GM21515 (cell line): ENCODE measurements at regions not wholly inside any gene's neighbourhood (a gene's known extent, or its start where the extent isn't known, plus 50 kb on each side); places are given as distances from the start of the nearest gene placed in this dataset.
"Not testable (repeated sequence)": the region's sequence is repeated elsewhere in the genome, so short reads cannot be mapped to it uniquely, and the experiment has no call there.

ENCODE experiments used
- ATAC-seq: cut with Tn5 transposase; IDR thresholded peaks from one replicate; pipeline ENCODE4 v1.9.1; 2021; ENCODE audit not compliant: unreplicated experiment

DNA sequence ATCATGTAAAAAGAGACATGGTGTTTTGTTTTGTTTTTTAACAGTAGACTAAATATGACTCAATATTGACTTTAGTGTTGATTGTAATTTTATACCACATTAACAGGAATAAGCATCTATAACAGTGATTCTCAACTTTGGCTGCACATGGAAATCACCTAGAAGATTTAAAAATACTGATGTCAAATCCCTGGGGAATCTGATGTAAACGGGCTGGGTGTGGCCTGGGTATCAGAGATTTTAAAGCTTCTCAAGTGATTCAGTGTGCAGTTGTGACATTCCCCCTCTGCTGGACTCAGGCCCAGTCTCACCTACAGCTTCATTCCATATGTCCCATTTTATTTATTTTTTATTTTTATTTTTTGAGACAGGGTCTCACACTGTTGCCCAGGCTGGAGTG is 82.8 kb upstream of the ATP8B1 start:
- no peak for ATAC-seq

DNA sequence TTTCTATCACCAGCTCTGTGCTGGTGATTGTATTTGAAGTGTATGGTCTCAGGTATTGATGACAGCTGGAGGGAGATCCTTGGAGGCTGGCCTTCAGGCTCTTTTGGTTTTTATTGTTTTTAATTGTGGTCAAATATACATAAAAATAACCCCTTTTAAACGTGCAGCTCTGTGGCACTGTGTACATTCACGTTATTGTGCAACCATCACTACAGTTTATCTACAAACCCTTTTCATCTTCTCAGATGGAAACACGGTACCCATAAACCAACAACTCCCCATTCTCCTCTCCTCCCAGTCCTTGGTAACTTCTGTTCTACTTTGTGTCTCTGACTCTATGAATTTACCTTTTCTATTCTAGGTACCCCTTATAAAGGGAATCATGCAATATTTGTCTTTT is 79.3 kb upstream of the ATP8B1 start:
- ATAC-seq, result no peak

DNA sequence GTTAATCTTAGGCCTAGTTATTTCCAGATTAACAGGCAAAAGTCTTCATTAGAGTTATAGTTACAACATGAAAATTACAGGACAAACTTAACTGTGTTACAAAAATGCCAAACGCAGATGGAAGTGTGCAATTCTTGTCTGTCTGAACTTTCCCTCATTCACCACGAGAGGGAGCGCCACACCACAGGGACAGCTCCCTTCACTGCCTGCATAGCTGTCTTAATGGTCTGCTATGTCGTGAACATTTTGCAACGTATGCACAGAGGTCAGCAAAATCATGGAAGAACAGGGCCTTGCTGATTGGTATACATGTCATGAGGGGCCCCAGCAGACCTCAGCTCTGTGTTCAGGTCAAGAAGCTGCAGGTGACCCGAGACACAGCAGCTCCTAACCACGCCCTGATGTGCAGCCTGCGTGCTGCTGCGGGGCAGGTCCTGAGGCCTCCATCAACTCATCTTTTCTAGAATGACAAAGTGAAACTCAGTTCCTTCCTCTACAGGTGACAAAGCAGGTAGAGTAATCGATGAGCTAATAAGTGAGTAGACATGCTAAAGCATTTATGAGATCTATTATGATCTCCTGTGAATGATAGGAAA is 78.8 kb upstream of the ATP8B1 start:
- ATAC-seq, result peak; percentile 84

GRCh38 chr18:57879924-57880323 is 76.8 kb upstream of the ATP8B1 start:
- not testable (repeated sequence) for ATAC-seq

DNA sequence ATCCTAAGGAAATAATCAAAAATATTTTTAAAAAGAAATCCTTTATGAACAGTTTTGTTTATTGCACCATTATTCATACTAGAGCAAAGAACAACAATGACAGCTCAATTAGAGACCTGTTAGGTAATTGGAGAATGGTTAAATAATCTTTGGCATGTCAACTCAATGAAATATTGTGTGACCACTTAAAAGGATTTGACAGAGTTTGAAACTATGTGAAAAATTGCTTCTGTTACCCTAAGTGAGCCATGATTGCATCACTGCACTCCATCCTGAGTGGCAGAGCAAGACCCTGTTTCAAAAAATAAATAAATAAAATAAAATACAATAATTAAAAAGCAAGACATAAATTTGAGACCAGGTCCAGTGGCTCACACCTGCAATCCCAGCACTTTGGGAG is 66.1 kb upstream of the ATP8B1 start:
- no peak for ATAC-seq

DNA sequence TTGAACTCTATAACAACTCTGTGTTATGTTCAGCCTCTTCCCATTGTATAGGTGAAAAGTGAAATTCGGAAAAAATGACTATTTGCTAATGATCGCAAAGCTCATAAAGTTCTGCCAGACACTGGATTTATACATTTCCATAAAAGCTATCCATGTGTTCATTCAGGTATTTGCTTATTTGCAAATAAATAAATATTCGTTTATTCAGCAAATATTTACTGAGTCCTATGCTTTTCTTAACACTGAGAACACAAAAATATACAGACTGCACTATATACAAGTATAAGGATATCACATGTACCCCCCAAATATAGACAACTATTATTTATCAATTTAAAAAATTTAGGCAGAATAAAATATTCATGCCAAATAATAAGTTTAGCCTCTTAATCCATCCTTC is 63.2 kb upstream of the ATP8B1 start:
- no peak for ATAC-seq

- ATAC-seq, result no peak
Measured at GRCh38 chr18:57864615-57865121, 61.6 kb upstream of the ATP8B1 start.

- ATAC-seq, result no peak
Measured at GRCh38 chr18:57863706-57864105, 60.6 kb upstream of the ATP8B1 start.

GRCh38 chr18:57859314-57859713 is 56.2 kb upstream of the ATP8B1 start:
- peak; percentile 82 for ATAC-seq

DNA sequence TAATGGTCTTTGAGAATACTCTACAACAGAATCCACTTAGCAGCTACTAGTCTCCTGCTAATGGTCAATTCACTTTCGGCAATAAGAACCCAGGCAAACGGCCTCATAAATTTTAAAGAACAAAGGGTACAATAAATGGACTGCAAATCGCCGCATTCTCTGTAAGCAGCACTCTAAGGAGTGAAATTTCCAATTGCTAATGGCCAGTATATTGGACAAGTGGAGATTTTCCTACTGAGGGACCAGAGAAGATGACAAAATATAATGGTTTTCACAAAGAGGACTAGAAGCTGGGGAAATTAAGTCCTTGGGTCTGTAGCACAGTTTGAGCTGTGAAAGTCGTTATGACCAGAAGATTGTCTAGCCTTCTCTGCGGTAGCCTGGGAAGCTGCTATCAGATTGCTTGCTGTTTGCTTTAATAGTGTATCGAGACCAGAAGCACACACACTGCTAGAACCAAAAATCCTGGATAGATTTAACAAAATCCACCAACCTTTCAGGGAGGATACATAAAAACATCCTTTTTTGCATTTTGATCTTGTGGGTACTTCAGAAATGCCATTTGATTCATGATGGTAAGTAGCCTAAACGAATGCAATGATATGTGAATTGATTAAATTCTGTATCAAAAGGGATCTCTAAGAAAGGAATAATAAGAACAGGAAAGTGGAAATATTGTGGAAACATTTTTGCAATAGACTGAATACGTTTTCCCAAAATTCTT is 53.6 kb upstream of the ATP8B1 start:
- ATAC-seq, result no peak

DNA sequence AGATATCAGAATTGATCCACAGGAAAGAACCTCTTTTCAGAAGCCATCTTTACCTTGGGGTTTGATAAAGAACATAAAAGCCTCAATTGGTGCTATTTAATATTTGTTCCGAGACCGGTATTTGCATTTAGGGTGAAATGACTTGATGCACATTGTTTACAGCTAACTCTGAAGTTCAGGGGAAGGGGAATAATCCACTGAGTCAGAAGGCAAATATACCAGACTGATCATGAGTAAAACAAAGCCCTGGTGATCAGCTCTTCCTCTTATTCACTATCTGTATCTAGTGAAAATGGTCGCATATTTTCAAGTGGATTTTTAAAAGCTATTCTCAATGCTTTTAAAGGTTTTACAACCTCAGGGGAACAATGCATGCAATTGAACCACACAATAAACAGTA is 53.0 kb upstream of the ATP8B1 start:
- ATAC-seq, result no peak

DNA sequence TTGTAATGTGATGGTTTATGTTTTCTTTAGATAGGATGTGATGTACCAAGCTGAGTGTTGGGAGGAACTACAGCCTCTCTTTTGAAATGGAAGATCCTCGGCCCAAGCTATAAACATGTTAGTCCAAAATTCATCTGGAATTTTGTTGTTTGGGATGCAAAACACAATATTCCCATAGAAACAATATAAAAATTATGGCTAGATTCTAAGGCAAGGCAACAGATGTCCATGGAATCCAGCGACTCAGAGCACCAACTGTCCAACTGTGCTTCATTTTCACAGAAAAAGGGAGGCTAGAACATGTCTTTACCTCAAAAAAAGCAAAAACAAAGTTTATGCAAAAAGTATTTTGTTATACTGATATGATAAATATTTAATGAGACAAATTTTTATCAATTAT is 52.4 kb upstream of the ATP8B1 start:
- no peak for ATAC-seq

GRCh38 chr18:57854726-57855125 is 51.6 kb upstream of the ATP8B1 start:
- ATAC-seq, result no peak

DNA sequence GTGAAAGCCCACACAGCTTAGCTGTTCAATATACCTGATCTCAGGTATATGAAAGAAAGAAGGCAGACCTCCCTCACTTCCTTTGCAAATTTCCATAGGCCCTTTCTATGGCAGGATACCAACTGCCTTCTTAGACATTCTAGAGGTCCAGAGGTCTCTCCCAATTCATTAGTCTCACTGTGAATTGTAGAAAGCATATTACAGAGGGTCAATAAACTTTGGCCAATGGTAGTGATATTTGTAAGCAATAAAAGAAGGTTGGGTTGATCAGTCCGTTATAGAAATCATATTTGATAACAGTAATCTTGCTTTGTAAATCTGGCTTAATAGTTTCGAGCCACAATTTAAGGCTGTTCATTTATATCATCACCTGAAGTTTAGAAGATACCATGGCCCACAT is 50.7 kb upstream of the ATP8B1 start:
- ATAC-seq, result no peak

GRCh38 chr18:57853133-57853532 is 50.0 kb upstream of the ATP8B1 start:
- no peak for ATAC-seq
